A673 (cell line): ENCODE measurements at regions not wholly inside any gene's neighbourhood (a gene's known extent, or its start where the extent isn't known, plus 50 kb on each side); places are given as distances from the start of the nearest gene placed in this dataset.

Experiments
- CTCF ChIP-seq: fragments of 300-800, 200-600 bp; sonication (generic); conservative IDR thresholded peaks from 2 replicates; pipeline ENCODE4 v1.5.1; 2017; ENCODE audit warnings: low read depth, mild to moderate bottlenecking, antibody characterized with exemption, low read length, moderate library complexity, mixed read lengths
- EZH2 ChIP-seq: fragments of 200-600 bp; sonication (generic); IDR thresholded peaks from 2 replicates; pipeline ENCODE4 v1.6.1; 2017; ENCODE audit warnings: borderline replicate concordance, low read depth, mild to moderate bottlenecking, mixed read lengths, antibody characterized with exemption, low read length; ENCODE audit not compliant: poor library complexity, severe bottlenecking

DNA sequence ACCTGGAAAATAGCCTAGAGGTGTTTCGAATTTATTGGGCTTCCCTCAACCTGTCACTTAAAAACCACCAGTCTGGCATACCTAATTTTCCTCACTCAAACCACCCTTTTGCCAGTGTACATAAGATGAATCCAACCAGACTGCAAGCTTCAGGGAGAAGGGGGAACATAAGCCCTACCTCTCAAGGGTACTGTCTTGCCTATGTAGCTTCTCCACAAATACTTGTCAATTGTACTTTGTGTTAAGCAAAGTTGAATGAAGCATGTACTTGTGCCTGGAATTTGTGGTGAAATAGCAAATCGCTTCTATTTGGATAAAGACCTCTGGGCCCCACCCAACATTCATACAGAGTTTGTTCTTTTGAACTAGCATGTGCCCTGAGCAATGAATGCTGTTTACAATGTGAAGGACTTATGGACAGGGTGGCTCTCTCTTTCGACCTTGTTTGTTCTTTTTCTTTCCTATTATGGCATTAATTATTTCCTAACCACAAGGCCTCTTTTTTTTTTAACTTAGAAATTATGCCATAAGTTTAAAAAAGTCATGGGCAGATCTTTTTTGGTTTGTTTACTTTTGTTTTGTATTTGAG lies 580.2 kb downstream of the EBF1 start:
- TF ChIP-seq EZH2 (no peak), CTCF (no peak)
